Stomach (tissue), 4 donors: ENCODE measurements at regions not wholly inside any gene's neighbourhood (a gene's known extent, or its start where the extent isn't known, plus 50 kb on each side); places are given as distances from the start of the nearest gene placed in this dataset.

Experiments used
- CTCF ChIP-seq, 7 experiments: fragments of 450-650 bp in 4 of 7; fragments of 200-600 bp in 3 of 7; sonication (generic) in 3 of 7; IDR thresholded peaks; one replicate each; pipeline ENCODE4 v1.5.1; 2016 to 2019; ENCODE audit warnings: antibody characterized with exemption in 7 of 7, control low read depth in 2 of 7, mild to moderate bottlenecking in 1 of 7
- POLR2A ChIP-seq, 4 donors: fragments of 450-650 bp; IDR thresholded peaks; one replicate each; pipeline ENCODE4 v1.6.1; 2016; ENCODE audit warnings: antibody characterized with exemption in 4 of 4, control low read depth in 2 of 4, mild to moderate bottlenecking in 1 of 4, moderate library complexity in 1 of 4

GRCh38 chr15:93195109-93195508 is 106.1 kb upstream of the RGMA start:
- TF ChIP-seq POLR2A (IDR thresholded peaks at IDR 0.05) (no peak), CTCF (IDR thresholded peaks at IDR 0.05) (no peak)
